ENCODE measurements at regions not wholly inside any gene's neighbourhood (a gene's known extent, or its start where the extent isn't known, plus 50 kb on each side); places are given as distances from the start of the nearest gene placed in this dataset.

DNA sequence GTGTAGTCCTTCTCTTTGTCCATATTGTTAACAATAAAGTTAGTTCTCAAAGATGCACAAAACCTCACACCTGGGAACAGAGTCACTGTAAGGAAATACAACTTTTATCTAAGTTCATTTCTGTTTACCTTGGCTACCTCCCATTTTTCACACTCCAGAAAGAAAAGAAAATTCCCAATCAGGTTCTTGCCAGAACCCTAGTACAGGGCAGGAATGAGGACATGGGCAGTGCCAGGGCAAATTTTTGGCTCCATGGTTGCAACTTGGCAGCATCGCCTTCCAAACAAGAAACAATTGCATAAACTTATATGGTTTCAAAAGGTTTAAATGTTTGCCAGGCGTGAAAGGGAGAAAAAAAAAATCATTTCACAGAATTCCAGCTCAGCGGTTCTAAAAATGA is 296.3 kb upstream of the PRKD1 start:
- Histone ChIP-seq H3K4me1 (ENCODE audit: control insufficient read depth, insufficient read depth, low read length) (peaks cover 72% of the 10 kb centered on the region), H3K9ac (ENCODE audit: low read depth, low read length) (no peak overlapping the region)

DNA sequence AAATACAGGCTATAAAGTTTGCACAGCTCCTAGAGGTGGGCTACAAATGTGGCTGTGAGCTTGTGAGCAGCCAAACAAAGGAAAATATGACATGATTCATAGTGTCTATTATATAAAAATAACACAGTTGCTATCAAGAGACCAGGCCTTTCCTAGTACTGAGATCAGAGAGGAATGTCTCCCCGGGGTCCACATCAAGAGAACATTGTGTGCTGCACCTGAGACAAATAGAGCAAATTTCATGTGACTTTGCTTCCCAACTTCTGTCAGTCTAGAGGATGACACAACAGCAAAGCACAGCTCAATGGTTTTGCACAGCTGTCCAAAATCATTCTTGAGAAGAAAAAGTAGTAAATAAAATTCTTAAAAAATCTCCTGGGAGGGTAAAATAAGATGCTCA is 297.5 kb upstream of the PRKD1 start:
- H3K4me2 ChIP-seq (ENCODE audit: low read length): peak overlapping the region; percentile 26
- peaks cover 72% of the 10 kb centered on the region for H3K4me1 ChIP-seq (ENCODE audit: control insufficient read depth, insufficient read depth, low read length)

More for the DNA sequence above, 296.3 kb upstream of the PRKD1 start:
- Histone ChIP-seq H3K4me3 (ENCODE audit: low read length) (no peak overlapping the region), H3K4me2 (ENCODE audit: low read length) (no peak overlapping the region), H3K36me3 (ENCODE audit: insufficient read depth, low read length) (no peaks in the 10 kb centered on the region), H3K9me3 (replicated peaks; ENCODE audit: low read length) (no peaks in the 10 kb centered on the region), H3K27me3 (ENCODE audit: control insufficient read depth, insufficient read depth, low read length) (no peaks in the 10 kb centered on the region)

DNA sequence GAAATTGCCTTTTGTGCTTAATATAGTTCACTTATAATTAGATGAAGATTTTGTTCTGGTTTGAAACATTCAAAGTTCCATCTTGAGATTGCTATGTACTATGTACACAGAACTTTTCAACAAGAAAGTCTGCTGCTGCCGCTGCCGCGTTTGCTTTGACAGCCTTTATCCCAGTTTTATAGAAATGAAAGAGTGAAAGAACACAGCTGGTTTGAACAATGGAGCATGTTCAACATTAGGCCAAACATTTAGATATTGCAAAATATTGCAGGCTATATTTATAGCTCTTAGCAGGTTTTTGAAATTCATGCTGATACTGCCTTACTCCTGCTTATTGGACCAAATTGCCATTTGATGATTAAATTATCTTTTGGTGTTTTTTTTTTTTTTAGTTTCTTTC is 299.8 kb upstream of the PRKD1 start:
- Histone ChIP-seq H3K36me3 (ENCODE audit: insufficient read depth, low read length) (no peaks in the 10 kb centered on the region), H3K4me3 (ENCODE audit: low read length) (no peak overlapping the region), H3K27me3 (ENCODE audit: control insufficient read depth, insufficient read depth, low read length) (no peaks in the 10 kb centered on the region), H3K9me3 (replicated peaks; ENCODE audit: low read length) (no peaks in the 10 kb centered on the region), H3K9ac (ENCODE audit: low read depth, low read length) (peak overlapping the region; percentile 43), H3K4me1 (ENCODE audit: control insufficient read depth, insufficient read depth, low read length) (peaks cover 57% of the 10 kb centered on the region), H3K4me2 (ENCODE audit: low read length) (peak overlapping the region; percentile 30)

More for the DNA sequence above, 297.5 kb upstream of the PRKD1 start:
- no peaks in the 10 kb centered on the region for H3K9me3 ChIP-seq (replicated peaks; ENCODE audit: low read length)
- peak overlapping the region; percentile 42 for H3K9ac ChIP-seq (ENCODE audit: low read depth, low read length)
- no peaks in the 10 kb centered on the region for H3K36me3 ChIP-seq (ENCODE audit: insufficient read depth, low read length)
- no peak overlapping the region for H3K4me3 ChIP-seq (ENCODE audit: low read length)
- no peaks in the 10 kb centered on the region for H3K27me3 ChIP-seq (ENCODE audit: control insufficient read depth, insufficient read depth, low read length)

- Histone ChIP-seq H3K36me3 (ENCODE audit: insufficient read depth, low read length) (no peaks in the 10 kb centered on the region), H3K9ac (ENCODE audit: low read depth, low read length) (peak overlapping the region; percentile 43), H3K4me2 (ENCODE audit: low read length) (peak overlapping the region; percentile 30), H3K4me1 (ENCODE audit: control insufficient read depth, insufficient read depth, low read length) (peaks cover 52% of the 10 kb centered on the region), H3K27me3 (ENCODE audit: control insufficient read depth, insufficient read depth, low read length) (no peaks in the 10 kb centered on the region), H3K4me3 (ENCODE audit: low read length) (no peak overlapping the region), H3K9me3 (replicated peaks; ENCODE audit: low read length) (no peaks in the 10 kb centered on the region)
Measured at GRCh38 chr14:30227876-30228275, 300.2 kb upstream of the PRKD1 start.

- Histone ChIP-seq H3K9me3 (replicated peaks; ENCODE audit: low read length) (no peaks in the 10 kb centered on the region), H3K4me2 (ENCODE audit: low read length) (no peak overlapping the region), H3K4me3 (ENCODE audit: low read length) (no peak overlapping the region), H3K4me1 (ENCODE audit: control insufficient read depth, insufficient read depth, low read length) (peaks cover 24% of the 10 kb centered on the region), H3K9ac (ENCODE audit: low read depth, low read length) (no peak overlapping the region), H3K27me3 (ENCODE audit: control insufficient read depth, insufficient read depth, low read length) (no peaks in the 10 kb centered on the region), H3K36me3 (ENCODE audit: insufficient read depth, low read length) (no peaks in the 10 kb centered on the region)
Measured at GRCh38 chr14:30230719-30231118, 303.1 kb upstream of the PRKD1 start.

DNA sequence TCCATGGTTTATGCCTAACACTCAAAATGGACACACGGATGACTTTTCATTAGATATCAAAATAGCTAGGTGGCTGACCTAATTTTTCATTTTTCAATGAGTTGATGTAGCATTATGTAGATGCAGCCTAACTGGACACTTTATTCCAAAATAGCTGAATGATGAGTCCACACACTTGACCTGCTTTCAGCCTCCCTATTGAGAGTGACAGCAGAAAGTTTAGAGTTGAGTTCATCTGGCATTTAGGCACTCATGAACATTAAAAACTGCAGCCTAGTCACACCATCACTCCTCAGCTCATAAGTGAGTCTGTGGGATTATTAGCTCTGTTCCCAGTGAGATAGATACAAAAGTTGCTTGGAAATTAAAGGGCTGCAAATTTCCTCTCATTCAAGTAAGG is 307.3 kb upstream of the PRKD1 start:
- peaks cover 5% of the 10 kb centered on the region for H3K4me1 ChIP-seq (ENCODE audit: control insufficient read depth, insufficient read depth, low read length)
- H3K27me3 ChIP-seq (ENCODE audit: control insufficient read depth, insufficient read depth, low read length): no peaks in the 10 kb centered on the region
- H3K4me2 ChIP-seq (ENCODE audit: low read length): no peak overlapping the region
- H3K36me3 ChIP-seq (ENCODE audit: insufficient read depth, low read length): no peaks in the 10 kb centered on the region
- no peak overlapping the region for H3K9ac ChIP-seq (ENCODE audit: low read depth, low read length)
- no peak overlapping the region for H3K4me3 ChIP-seq (ENCODE audit: low read length)
- no peaks in the 10 kb centered on the region for H3K9me3 ChIP-seq (replicated peaks; ENCODE audit: low read length)

- no peaks in the 10 kb centered on the region for H3K27me3 ChIP-seq (ENCODE audit: control insufficient read depth, insufficient read depth, low read length)
- no peak overlapping the region for H3K4me3 ChIP-seq (ENCODE audit: low read length)
Measured at GRCh38 chr14:30235485-30235884, 307.8 kb upstream of the PRKD1 start.

DNA sequence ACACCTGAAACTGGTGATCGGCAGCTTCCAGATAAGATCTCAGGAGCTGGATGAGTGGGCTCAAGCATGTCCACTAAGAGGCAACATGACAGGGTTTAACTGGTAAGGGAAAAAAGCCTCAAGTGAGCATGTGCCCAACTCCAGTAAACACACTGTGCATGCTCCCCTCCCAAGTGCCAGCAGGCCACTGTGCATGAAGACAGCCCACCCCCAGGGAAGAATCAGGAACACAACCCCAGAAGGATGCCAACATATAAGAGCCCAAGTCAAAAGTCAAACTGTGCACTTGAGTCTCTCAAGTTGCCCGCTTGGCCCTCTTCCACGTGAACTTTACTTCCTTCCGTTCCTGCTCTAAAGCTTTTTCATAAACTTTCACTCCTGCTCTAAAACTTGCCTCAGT is 311.3 kb upstream of the PRKD1 start:
- Histone ChIP-seq H3K9me3 (replicated peaks; ENCODE audit: low read length) (no peaks in the 10 kb centered on the region), H3K36me3 (ENCODE audit: insufficient read depth, low read length) (no peaks in the 10 kb centered on the region), H3K9ac (ENCODE audit: low read depth, low read length) (no peak overlapping the region), H3K4me2 (ENCODE audit: low read length) (no peak overlapping the region), H3K4me1 (ENCODE audit: control insufficient read depth, insufficient read depth, low read length) (peaks cover 31% of the 10 kb centered on the region), H3K27me3 (ENCODE audit: control insufficient read depth, insufficient read depth, low read length) (no peaks in the 10 kb centered on the region), H3K4me3 (ENCODE audit: low read length) (no peak overlapping the region)

More at GRCh38 chr14:30235485-30235884, 307.8 kb upstream of the PRKD1 start:
- H3K9me3 ChIP-seq (replicated peaks; ENCODE audit: low read length): no peaks in the 10 kb centered on the region
- H3K36me3 ChIP-seq (ENCODE audit: insufficient read depth, low read length): no peaks in the 10 kb centered on the region
- H3K9ac ChIP-seq (ENCODE audit: low read depth, low read length): no peak overlapping the region
- H3K4me2 ChIP-seq (ENCODE audit: low read length): no peak overlapping the region
- peaks cover 10% of the 10 kb centered on the region for H3K4me1 ChIP-seq (ENCODE audit: control insufficient read depth, insufficient read depth, low read length)

GRCh38 chr14:30240018-30240417 is 312.4 kb upstream of the PRKD1 start:
- H3K4me3 ChIP-seq (ENCODE audit: low read length): no peak overlapping the region
- no peaks in the 10 kb centered on the region for H3K9me3 ChIP-seq (replicated peaks; ENCODE audit: low read length)
- H3K36me3 ChIP-seq (ENCODE audit: insufficient read depth, low read length): no peaks in the 10 kb centered on the region
- peaks cover 40% of the 10 kb centered on the region for H3K4me1 ChIP-seq (ENCODE audit: control insufficient read depth, insufficient read depth, low read length)
- H3K4me2 ChIP-seq (ENCODE audit: low read length): no peak overlapping the region
- no peaks in the 10 kb centered on the region for H3K27me3 ChIP-seq (ENCODE audit: control insufficient read depth, insufficient read depth, low read length)
- no peak overlapping the region for H3K9ac ChIP-seq (ENCODE audit: low read depth, low read length)

- Histone ChIP-seq H3K4me1 (ENCODE audit: control insufficient read depth, insufficient read depth, low read length) (peaks cover 44% of the 10 kb centered on the region), H3K9ac (ENCODE audit: low read depth, low read length) (no peak overlapping the region)
Measured at GRCh38 chr14:30240685-30241084, 313.0 kb upstream of the PRKD1 start.

DNA sequence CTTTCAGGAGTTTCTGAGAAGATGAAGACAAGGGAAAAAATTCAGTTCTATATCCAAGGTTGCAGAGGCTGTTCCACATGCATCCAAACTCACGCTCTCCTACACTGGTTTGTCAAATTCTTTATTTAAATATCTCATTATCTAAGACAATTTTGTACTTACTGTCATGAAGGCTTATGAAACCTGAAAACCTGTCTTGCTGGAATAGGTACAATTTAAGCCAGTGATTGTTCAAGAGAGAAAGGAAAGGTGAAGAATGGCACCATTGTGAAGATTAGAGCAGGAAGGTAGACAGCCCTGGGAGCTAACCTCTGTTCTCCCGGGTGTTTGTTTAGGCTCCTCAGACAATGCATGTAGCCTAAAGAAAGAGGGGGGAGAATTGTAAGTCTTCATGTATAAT is 315.1 kb upstream of the PRKD1 start:
- H3K9me3 ChIP-seq (replicated peaks; ENCODE audit: low read length): no peaks in the 10 kb centered on the region
- no peaks in the 10 kb centered on the region for H3K36me3 ChIP-seq (ENCODE audit: insufficient read depth, low read length)
- no peaks in the 10 kb centered on the region for H3K27me3 ChIP-seq (ENCODE audit: control insufficient read depth, insufficient read depth, low read length)
- no peak overlapping the region for H3K4me3 ChIP-seq (ENCODE audit: low read length)
- H3K4me2 ChIP-seq (ENCODE audit: low read length): no peak overlapping the region
- H3K4me1 ChIP-seq (ENCODE audit: control insufficient read depth, insufficient read depth, low read length): peaks cover 44% of the 10 kb centered on the region
- no peak overlapping the region for H3K9ac ChIP-seq (ENCODE audit: low read depth, low read length)

More at GRCh38 chr14:30240685-30241084, 313.0 kb upstream of the PRKD1 start:
- Histone ChIP-seq H3K9me3 (replicated peaks; ENCODE audit: low read length) (no peaks in the 10 kb centered on the region), H3K4me2 (ENCODE audit: low read length) (no peak overlapping the region), H3K36me3 (ENCODE audit: insufficient read depth, low read length) (no peaks in the 10 kb centered on the region), H3K4me3 (ENCODE audit: low read length) (no peak overlapping the region), H3K27me3 (ENCODE audit: control insufficient read depth, insufficient read depth, low read length) (no peaks in the 10 kb centered on the region)

DNA sequence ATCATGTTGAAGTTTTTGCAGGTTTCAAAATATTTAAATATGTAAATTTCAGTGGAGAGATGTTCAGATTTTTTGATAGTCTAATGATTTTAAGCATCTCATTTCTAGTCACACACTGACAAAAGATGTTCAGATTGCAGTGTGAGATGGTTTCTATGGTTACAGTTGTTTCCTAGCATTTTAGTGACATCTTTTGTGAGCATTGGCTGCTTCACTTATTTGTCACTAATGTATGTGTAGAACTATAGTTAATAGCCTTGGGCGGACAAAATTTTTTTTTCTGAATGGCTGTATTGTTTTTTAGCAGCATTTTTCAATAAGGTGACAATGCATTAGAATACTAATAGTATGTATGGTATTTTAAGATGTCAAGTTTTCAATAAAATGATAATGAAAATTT is 315.6 kb upstream of the PRKD1 start:
- H3K4me3 ChIP-seq (ENCODE audit: low read length): no peak overlapping the region
- no peak overlapping the region for H3K9ac ChIP-seq (ENCODE audit: low read depth, low read length)
- no peaks in the 10 kb centered on the region for H3K36me3 ChIP-seq (ENCODE audit: insufficient read depth, low read length)
- H3K4me1 ChIP-seq (ENCODE audit: control insufficient read depth, insufficient read depth, low read length): peaks cover 44% of the 10 kb centered on the region
- no peaks in the 10 kb centered on the region for H3K9me3 ChIP-seq (replicated peaks; ENCODE audit: low read length)
- H3K4me2 ChIP-seq (ENCODE audit: low read length): no peak overlapping the region
- no peaks in the 10 kb centered on the region for H3K27me3 ChIP-seq (ENCODE audit: control insufficient read depth, insufficient read depth, low read length)
